ENCODE measurements at regions not wholly inside any gene's neighbourhood (a gene's known extent, or its start where the extent isn't known, plus 50 kb on each side); places are given as distances from the start of the nearest gene placed in this dataset.

DNA sequence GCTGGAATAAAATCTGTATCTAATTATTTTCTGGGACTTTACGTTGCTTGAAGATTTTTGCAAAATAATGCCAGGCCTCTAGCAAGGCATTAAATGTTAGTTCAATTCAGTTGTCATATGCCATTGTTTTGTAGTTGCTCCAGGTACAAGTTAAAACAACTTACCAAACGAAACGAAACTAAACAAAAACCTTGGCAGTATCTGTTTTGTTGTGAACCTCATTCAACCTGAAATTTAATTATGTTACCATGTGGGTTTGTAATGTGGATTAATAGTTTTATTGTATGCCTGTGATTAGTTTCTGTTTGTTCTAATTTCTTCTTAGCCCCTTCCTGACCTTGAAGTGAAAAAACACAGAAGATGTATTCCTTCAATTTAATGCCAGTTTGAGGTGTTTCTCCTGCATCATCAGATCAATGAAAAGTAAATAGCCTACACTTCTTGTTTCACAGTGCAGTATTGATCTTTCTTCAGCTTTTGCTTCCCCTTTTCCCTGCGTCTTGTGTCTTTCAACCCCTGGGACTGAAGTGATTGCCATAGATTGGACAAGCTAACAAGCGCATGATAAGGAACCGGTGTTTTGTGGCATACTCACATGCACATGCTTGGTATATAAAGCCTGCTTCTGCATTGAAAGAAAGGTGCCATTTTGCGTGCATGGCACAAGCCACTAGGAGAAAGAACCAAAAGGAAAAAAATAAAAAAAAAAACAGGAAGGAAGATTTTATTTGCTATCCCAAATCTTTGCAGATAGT is 699.0 kb upstream of the ARRDC3 start:
- intact Hi-C loops (cut with DNase I; ENCODE audit: low total_unique reads) (no loop called here), in situ Hi-C loops (cut with MboI; ENCODE audit: low sequenced_read_pairs in 4 of 4) (no loop called here)
- no peak for DNase-seq

GRCh38 chr5:92070786-92071185 is 687.7 kb upstream of the ARRDC3 start:
- no peak overlapping the region for H3K4me3 ChIP-seq
- H3K9me3 ChIP-seq = no peaks in the 10 kb centered on the region
- H3K27ac ChIP-seq = no peak overlapping the region
- no peak for DNase-seq
- no peaks in the 10 kb centered on the region for H3K27me3 ChIP-seq
- ATAC-seq = no peak
- no peaks in the 10 kb centered on the region for H3K4me1 ChIP-seq
- no peaks in the 10 kb centered on the region for H3K36me3 ChIP-seq
- in situ Hi-C loops (cut with MboI; ENCODE audit: low sequenced_read_pairs in 4 of 4) (no loop called here), intact Hi-C loops (cut with DNase I; ENCODE audit: low total_unique reads) (no loop called here)
- TF ChIP-seq, protein P1, sequence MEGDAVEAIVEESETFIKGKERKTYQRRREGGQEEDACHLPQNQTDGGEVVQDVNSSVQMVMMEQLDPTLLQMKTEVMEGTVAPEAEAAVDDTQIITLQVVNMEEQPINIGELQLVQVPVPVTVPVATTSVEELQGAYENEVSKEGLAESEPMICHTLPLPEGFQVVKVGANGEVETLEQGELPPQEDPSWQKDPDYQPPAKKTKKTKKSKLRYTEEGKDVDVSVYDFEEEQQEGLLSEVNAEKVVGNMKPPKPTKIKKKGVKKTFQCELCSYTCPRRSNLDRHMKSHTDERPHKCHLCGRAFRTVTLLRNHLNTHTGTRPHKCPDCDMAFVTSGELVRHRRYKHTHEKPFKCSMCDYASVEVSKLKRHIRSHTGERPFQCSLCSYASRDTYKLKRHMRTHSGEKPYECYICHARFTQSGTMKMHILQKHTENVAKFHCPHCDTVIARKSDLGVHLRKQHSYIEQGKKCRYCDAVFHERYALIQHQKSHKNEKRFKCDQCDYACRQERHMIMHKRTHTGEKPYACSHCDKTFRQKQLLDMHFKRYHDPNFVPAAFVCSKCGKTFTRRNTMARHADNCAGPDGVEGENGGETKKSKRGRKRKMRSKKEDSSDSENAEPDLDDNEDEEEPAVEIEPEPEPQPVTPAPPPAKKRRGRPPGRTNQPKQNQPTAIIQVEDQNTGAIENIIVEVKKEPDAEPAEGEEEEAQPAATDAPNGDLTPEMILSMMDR (IDR thresholded peaks at IDR 0.05 in 4 of 5, conservative IDR thresholded peaks at IDR 0.05 in 1 of 5) = no peak
- TF ChIP-seq POLR2A (IDR thresholded peaks at IDR 0.05) = no peak

More for the DNA sequence above, 699.0 kb upstream of the ARRDC3 start:
- no peak for TF ChIP-seq POLR2A (IDR thresholded peaks at IDR 0.05)
- TF ChIP-seq, protein P1 (IDR thresholded peaks at IDR 0.05 in 4 of 5, conservative IDR thresholded peaks at IDR 0.05 in 1 of 5) = no peak
- no peak overlapping the region for H3K27ac ChIP-seq
- H3K27me3 ChIP-seq = no peaks in the 10 kb centered on the region
- no peaks in the 10 kb centered on the region for H3K9me3 ChIP-seq
- no peak for ATAC-seq
- H3K36me3 ChIP-seq = no peaks in the 10 kb centered on the region
- no peak overlapping the region for H3K4me3 ChIP-seq
- no peaks in the 10 kb centered on the region for H3K4me1 ChIP-seq

DNA sequence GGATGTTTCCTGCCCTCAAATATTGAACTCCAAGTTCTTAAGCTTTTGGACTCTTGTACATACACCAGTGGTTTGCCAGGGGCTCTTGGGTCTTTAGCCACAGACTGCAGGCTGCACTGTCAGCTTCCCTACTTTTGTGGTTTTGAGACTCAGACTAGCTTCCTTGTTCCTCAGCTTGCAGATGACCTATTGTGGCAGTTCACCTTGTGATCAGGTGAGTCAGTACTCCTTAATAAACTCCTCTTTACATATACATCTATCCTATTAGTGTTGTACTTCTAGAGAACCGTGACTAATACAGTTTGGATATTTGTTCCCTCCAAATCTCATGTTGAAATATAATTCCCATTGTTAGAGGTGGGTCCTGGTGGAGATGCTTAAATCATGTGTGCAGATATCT is 681.9 kb upstream of the ARRDC3 start:
- in situ Hi-C loops (cut with MboI; ENCODE audit: low sequenced_read_pairs in 4 of 4) = no loop called here
- Histone ChIP-seq H3K4me1 (no peaks in the 10 kb centered on the region), H3K36me3 (no peaks in the 10 kb centered on the region), H3K27ac (no peak overlapping the region), H3K27me3 (no peaks in the 10 kb centered on the region), H3K9me3 (no peaks in the 10 kb centered on the region), H3K4me3 (no peak overlapping the region)
- TF ChIP-seq POLR2A (IDR thresholded peaks at IDR 0.05) = no peak
- TF ChIP-seq, protein P1 (IDR thresholded peaks at IDR 0.05 in 4 of 5, conservative IDR thresholded peaks at IDR 0.05 in 1 of 5) = no peak
- ATAC-seq (no peak), DNase-seq (no peak)
- intact Hi-C loops (cut with DNase I; ENCODE audit: low total_unique reads) = no loop called here

DNA sequence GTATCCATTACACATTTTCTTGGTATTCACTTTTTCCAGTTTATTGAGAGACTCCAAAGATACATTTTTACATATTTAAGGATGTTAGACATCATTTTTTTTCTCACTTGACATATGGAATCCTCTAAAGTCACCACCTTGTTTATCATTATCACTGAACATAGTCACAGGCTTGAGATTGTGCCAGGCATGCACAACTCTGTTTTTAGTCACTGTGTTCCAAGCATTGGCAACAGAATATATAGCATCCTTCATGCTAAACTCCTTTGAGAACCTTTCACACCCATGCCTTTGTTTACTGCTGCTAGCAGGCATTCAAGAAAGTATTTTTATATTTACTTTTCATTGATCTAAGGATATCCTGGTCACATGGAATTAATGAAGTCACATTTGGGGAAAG is 668.6 kb upstream of the ARRDC3 start:
- in situ Hi-C loops (cut with MboI; ENCODE audit: low sequenced_read_pairs in 4 of 4) (no loop called here), intact Hi-C loops (cut with DNase I; ENCODE audit: low total_unique reads) (no loop called here)
- no peaks in the 10 kb centered on the region for H3K36me3 ChIP-seq
- H3K27ac ChIP-seq = no peak overlapping the region
- no peaks in the 10 kb centered on the region for H3K9me3 ChIP-seq
- H3K27me3 ChIP-seq = no peaks in the 10 kb centered on the region
- TF ChIP-seq, protein P1 (IDR thresholded peaks at IDR 0.05 in 4 of 5, conservative IDR thresholded peaks at IDR 0.05 in 1 of 5) = no peak
- no peak for TF ChIP-seq POLR2A (IDR thresholded peaks at IDR 0.05)
- no peaks in the 10 kb centered on the region for H3K4me1 ChIP-seq
- no peak overlapping the region for H3K4me3 ChIP-seq
- DNase-seq (no peak), ATAC-seq (no peak)

DNA sequence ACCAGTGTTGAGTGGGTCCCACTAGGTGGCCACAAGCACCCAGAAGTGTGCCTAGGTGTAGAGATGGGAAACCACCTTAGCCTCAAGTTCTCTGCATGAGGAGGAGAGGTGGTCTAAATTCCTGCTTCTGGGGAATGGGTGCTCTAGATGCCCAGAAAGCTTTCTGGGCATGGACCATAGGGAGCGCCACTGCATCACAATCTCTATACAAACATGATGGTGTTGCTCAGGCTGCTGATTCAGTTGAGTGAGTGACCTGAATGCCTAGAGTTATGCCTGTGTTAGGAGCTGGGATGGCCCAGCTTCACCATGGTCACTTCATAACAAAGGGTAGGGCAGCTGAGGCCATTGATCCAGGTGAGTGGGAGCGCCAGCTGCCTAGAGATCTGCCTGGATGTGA is 667.9 kb upstream of the ARRDC3 start:
- ATAC-seq (no peak), DNase-seq (no peak)
- intact Hi-C loops (cut with DNase I; ENCODE audit: low total_unique reads) = no loop called here
- no peak overlapping the region for H3K27ac ChIP-seq
- no peak for TF ChIP-seq POLR2A (IDR thresholded peaks at IDR 0.05)
- TF ChIP-seq, protein P1 (IDR thresholded peaks at IDR 0.05 in 4 of 5, conservative IDR thresholded peaks at IDR 0.05 in 1 of 5) = no peak
- H3K9me3 ChIP-seq = no peaks in the 10 kb centered on the region
- in situ Hi-C loops (cut with MboI; ENCODE audit: low sequenced_read_pairs in 4 of 4) = no loop called here
- no peaks in the 10 kb centered on the region for H3K27me3 ChIP-seq
- no peak overlapping the region for H3K4me3 ChIP-seq
- H3K4me1 ChIP-seq = no peaks in the 10 kb centered on the region
- H3K36me3 ChIP-seq = no peaks in the 10 kb centered on the region
